ENCODE measurements at regions not wholly inside any gene's neighbourhood (a gene's known extent, or its start where the extent isn't known, plus 50 kb on each side); places are given as distances from the start of the nearest gene placed in this dataset.

DNA sequence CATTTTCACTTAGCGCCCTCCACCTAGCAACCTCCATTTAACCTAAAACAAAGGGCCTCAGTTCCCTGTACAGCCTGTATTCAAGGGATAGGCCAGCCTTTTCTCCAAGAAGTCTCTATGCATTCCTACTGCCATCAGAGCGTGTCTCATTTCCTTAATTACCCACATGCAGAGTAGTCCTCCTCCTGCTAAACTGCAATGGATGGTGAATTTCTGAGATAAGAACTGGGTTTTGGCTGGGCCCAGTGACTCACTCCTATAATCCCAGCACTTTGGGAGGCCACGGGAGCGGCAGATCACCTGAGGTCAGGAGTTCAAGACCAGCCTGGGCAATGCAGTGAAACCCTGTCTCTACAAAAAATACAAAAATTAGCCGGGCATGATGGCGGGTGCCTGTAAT, 71.1 kb upstream of the GPR158 start (continued):
- no peak for TF ChIP-seq RAD21 (IDR thresholded peaks at IDR 0.05; ENCODE audit: low read length)
- no peak for TF ChIP-seq YY1 (IDR thresholded peaks at IDR 0.05; ENCODE audit: low read depth)

DNA sequence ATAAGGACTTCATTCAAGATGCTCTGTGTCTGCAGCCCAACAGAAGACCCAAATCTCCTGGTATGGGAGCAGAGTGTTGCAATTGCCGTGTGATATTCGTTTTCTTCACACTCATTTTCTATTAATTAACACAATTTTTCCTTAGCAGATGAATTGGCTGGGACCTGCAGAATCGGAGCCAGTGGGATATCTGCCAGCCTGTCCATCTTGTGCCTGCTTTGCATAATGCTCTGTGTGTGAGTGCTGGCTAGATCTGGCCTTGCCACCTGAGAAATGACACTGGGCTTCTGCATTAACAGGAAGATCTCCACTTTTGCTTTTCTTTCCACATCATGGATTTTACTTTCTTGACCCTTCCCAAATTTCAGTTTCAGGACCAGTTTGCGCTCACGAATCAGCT, 70.4 kb upstream of the GPR158 start:
- TF ChIP-seq CHD2 (IDR thresholded peaks at IDR 0.05; ENCODE audit: low read length, partially characterized antibody) (no peak), SIN3A (IDR thresholded peaks at IDR 0.05; ENCODE audit: borderline replicate concordance, low read depth, low read length) (no peak), POLR2AphosphoS5 (IDR thresholded peaks at IDR 0.05; ENCODE audit: low read depth, low read length) (no peak)
- TF ChIP-seq, protein P1, sequence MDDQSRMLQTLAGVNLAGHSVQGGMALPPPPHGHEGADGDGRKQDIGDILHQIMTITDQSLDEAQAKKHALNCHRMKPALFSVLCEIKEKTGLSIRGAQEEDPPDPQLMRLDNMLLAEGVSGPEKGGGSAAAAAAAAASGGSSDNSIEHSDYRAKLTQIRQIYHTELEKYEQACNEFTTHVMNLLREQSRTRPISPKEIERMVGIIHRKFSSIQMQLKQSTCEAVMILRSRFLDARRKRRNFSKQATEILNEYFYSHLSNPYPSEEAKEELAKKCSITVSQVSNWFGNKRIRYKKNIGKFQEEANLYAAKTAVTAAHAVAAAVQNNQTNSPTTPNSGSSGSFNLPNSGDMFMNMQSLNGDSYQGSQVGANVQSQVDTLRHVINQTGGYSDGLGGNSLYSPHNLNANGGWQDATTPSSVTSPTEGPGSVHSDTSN (IDR thresholded peaks at IDR 0.05) = no peak
- TF ChIP-seq, protein P2, sequence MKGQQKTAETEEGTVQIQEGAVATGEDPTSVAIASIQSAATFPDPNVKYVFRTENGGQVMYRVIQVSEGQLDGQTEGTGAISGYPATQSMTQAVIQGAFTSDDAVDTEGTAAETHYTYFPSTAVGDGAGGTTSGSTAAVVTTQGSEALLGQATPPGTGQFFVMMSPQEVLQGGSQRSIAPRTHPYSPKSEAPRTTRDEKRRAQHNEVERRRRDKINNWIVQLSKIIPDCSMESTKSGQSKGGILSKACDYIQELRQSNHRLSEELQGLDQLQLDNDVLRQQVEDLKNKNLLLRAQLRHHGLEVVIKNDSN (IDR thresholded peaks at IDR 0.05; ENCODE audit: borderline replicate concordance, low read depth) = no peak
- Histone ChIP-seq H3K36me3 (replicated peaks in 1 of 2; ENCODE audit: control insufficient read depth in 1 of 2, insufficient read depth in 2 of 2, low read length in 1 of 2) (no peaks in the 10 kb centered on the region), H3K9me2 (no peaks in the 10 kb centered on the region), H3K4me1 (ENCODE audit: control insufficient read depth in 1 of 2, insufficient read depth in 2 of 2, low read depth in 1 of 2, low read length in 1 of 2) (peaks cover 0 to 5% of the 10 kb centered on the region in 2 experiments; a peak in 1 of 4 replicates), H3K4me3 (ENCODE audit: low read depth in 2 of 2, low read length in 1 of 2) (no peak overlapping the region), H3K27ac (ENCODE audit: low read depth in 2 of 2, low read length in 1 of 2) (no peak overlapping the region), H3K9ac (no peak overlapping the region), H2AFZ (ENCODE audit: low read depth) (no peak overlapping the region), H3K9me3 (no peaks in the 10 kb centered on the region), H3K4me2 (no peak overlapping the region), H3K27me3 (ENCODE audit: insufficient read depth) (no peaks in the 10 kb centered on the region; the same call in 1 of the 2 replicates), H3K79me2 (ENCODE audit: insufficient read depth) (no peaks in the 10 kb centered on the region), H4K20me1 (ENCODE audit: insufficient read depth) (no peaks in the 10 kb centered on the region), H3F3A (replicated peaks; ENCODE audit: insufficient read depth) (no peaks in the 10 kb centered on the region)
- no peak for DNase-seq
- ChIA-PET CTCF (interaction anchor here (1.1 to 1.9 kb wide), 2 partner anchors 9 to 123 kb away, joined by 5 to 6 read pairs; no protein-coding TSS in a partner anchor), POLR2A (no interaction called here)
- WGBS (ENCODE audit: low lambda C conversion rate) = 27% methylated on average over 5 of the region's 5 CpGs

DNA sequence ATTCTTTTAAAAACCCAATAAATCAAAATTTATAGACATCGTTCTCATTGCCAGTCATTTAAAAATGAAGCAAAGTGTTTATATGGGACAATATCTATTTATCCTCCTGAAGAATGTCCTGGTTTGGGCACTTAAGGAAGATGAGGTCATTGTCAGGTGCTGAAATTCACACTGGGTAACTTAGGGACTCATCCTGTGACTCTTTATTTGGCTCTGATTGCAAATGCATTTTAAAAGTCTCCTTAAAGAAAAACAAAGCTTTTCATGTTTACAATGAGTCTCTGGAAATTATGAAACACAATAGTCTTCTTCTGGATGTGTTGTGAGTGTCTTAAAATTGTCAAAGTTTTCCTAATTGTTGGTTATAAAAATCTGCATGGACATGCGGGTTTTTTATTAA, 69.5 kb upstream of the GPR158 start:
- Histone ChIP-seq H3K27ac (ENCODE audit: low read depth in 2 of 2, low read length in 1 of 2) (no peak overlapping the region), H3K9me2 (no peaks in the 10 kb centered on the region), H4K20me1 (ENCODE audit: insufficient read depth) (no peaks in the 10 kb centered on the region), H3K36me3 (replicated peaks in 1 of 2; ENCODE audit: control insufficient read depth in 1 of 2, insufficient read depth in 2 of 2, low read length in 1 of 2) (no peaks in the 10 kb centered on the region), H3K9me3 (no peaks in the 10 kb centered on the region), H3K9ac (no peak overlapping the region), H3K4me3 (ENCODE audit: low read depth in 2 of 2, low read length in 1 of 2) (no peak overlapping the region), H2AFZ (ENCODE audit: low read depth) (no peak overlapping the region), H3K79me2 (ENCODE audit: insufficient read depth) (no peaks in the 10 kb centered on the region), H3K4me1 (ENCODE audit: control insufficient read depth in 1 of 2, insufficient read depth in 2 of 2, low read depth in 1 of 2, low read length in 1 of 2) (peaks cover 0 to 5% of the 10 kb centered on the region in 2 experiments; a peak in 1 of 4 replicates), H3K27me3 (ENCODE audit: insufficient read depth) (no peaks in the 10 kb centered on the region; the same call in 1 of the 2 replicates), H3K4me2 (no peak overlapping the region), H3F3A (replicated peaks; ENCODE audit: insufficient read depth) (no peaks in the 10 kb centered on the region)
- TF ChIP-seq FOXM1 (IDR thresholded peaks at IDR 0.05; ENCODE audit: low read depth) (no peak), CHD2 (IDR thresholded peaks at IDR 0.05; ENCODE audit: low read length, partially characterized antibody) (no peak), RFX5 (IDR thresholded peaks at IDR 0.05; ENCODE audit: low read length) (no peak), EZH2phosphoT487 (IDR thresholded peaks at IDR 0.05; ENCODE audit: borderline replicate concordance, low read depth) (no peak), MXI1 (IDR thresholded peaks at IDR 0.05; ENCODE audit: low read depth, low read length) (no peak), NFIC (IDR thresholded peaks at IDR 0.05; ENCODE audit: borderline replicate concordance) (no peak), GATA2 (CRISPR knock-in tag; IDR thresholded peaks at IDR 0.05) (no peak), FOXJ3 (CRISPR knock-in tag; IDR thresholded peaks at IDR 0.05) (no peak), RXRA (IDR thresholded peaks at IDR 0.05; ENCODE audit: borderline replicate concordance, low read depth) (no peak), TCF12 (IDR thresholded peaks at IDR 0.05) (no peak), EP300 (IDR thresholded peaks at IDR 0.05; ENCODE audit: borderline replicate concordance in 1 of 2, low read depth in 1 of 2, low read length in 1 of 2) (no peak), NRF1 (IDR thresholded peaks at IDR 0.05; ENCODE audit: low read depth, low read length) (no peak), MEF2A (IDR thresholded peaks at IDR 0.05; ENCODE audit: borderline replicate concordance, low read depth) (no peak)
- TF ChIP-seq, protein P3, sequence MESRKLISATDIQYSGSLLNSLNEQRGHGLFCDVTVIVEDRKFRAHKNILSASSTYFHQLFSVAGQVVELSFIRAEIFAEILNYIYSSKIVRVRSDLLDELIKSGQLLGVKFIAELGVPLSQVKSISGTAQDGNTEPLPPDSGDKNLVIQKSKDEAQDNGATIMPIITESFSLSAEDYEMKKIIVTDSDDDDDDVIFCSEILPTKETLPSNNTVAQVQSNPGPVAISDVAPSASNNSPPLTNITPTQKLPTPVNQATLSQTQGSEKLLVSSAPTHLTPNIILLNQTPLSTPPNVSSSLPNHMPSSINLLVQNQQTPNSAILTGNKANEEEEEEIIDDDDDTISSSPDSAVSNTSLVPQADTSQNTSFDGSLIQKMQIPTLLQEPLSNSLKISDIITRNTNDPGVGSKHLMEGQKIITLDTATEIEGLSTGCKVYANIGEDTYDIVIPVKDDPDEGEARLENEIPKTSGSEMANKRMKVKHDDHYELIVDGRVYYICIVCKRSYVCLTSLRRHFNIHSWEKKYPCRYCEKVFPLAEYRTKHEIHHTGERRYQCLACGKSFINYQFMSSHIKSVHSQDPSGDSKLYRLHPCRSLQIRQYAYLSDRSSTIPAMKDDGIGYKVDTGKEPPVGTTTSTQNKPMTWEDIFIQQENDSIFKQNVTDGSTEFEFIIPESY (IDR thresholded peaks at IDR 0.05; ENCODE audit: borderline replicate concordance, low read depth) = no peak
- TF ChIP-seq, protein P4, sequence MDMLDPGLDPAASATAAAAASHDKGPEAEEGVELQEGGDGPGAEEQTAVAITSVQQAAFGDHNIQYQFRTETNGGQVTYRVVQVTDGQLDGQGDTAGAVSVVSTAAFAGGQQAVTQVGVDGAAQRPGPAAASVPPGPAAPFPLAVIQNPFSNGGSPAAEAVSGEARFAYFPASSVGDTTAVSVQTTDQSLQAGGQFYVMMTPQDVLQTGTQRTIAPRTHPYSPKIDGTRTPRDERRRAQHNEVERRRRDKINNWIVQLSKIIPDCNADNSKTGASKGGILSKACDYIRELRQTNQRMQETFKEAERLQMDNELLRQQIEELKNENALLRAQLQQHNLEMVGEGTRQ (IDR thresholded peaks at IDR 0.05; ENCODE audit: borderline replicate concordance, low read depth, low read length) = no peak
- ChIA-PET CTCF (interaction anchor here (0.8 to 1.9 kb wide), 4 partner anchors 8 to 461 kb away, joined by 3 to 6 read pairs (median 6); no protein-coding TSS in a partner anchor), POLR2A (interaction anchor here (0.7 kb wide), 1 partner anchor 290 kb away, joined by 3 read pairs; no protein-coding TSS in a partner anchor)
- DNase-seq = no peak
- WGBS (ENCODE audit: low lambda C conversion rate) = 33% methylated on average over 2 of the region's 2 CpGs

Measured in SK-N-SH (cell line).